Immature natural killer cell (primary cell): ENCODE measurements at regions not wholly inside any gene's neighbourhood (a gene's known extent, or its start where the extent isn't known, plus 50 kb on each side); places are given as distances from the start of the nearest gene placed in this dataset.

Source experiments
- DNase-seq, 3 donors: peaks; one replicate each; pipeline ENCODE4 v3.0.0; 2022; ENCODE audit warnings: mixed read lengths in 1 of 3
- H3K27ac Mint-ChIP-seq, 6 donors: one replicate each; pipeline ENCODE4 v1.8.0; 2020; ENCODE audit warnings: mixed read lengths in 6 of 6, mild to moderate bottlenecking in 5 of 6, inconsistent platforms in 4 of 6, moderate library complexity in 3 of 6
- H3K27me3 Mint-ChIP-seq, 3 donors: one replicate each; pipeline ENCODE4 v1.8.0; 2020 to 2021; ENCODE audit warnings: low read depth in 3 of 3, mild to moderate bottlenecking in 3 of 3, mixed read lengths in 3 of 3, moderate library complexity in 3 of 3, inconsistent platforms in 1 of 3
- H3K36me3 Mint-ChIP-seq, 3 donors: one replicate each; pipeline ENCODE4 v1.8.0; 2020; ENCODE audit warnings: mixed read lengths in 3 of 3, inconsistent platforms in 2 of 3, mild to moderate bottlenecking in 2 of 3
- H3K4me1 Mint-ChIP-seq, 2 donors: one replicate each; pipeline ENCODE4 v1.8.0; 2020; ENCODE audit warnings: inconsistent platforms in 2 of 2, mild to moderate bottlenecking in 2 of 2, mixed read lengths in 2 of 2, moderate library complexity in 1 of 2
- H3K4me3 Mint-ChIP-seq, 5 donors: one replicate each; pipeline ENCODE4 v1.8.0; 2020; ENCODE audit warnings: mild to moderate bottlenecking in 5 of 5, mixed read lengths in 5 of 5, inconsistent platforms in 3 of 5, moderate library complexity in 3 of 5
- H3K9me3 Mint-ChIP-seq, 6 donors: one replicate each; pipeline ENCODE4 v1.8.0; 2020; ENCODE audit warnings: mild to moderate bottlenecking in 6 of 6, mixed read lengths in 6 of 6, inconsistent platforms in 4 of 6, moderate library complexity in 3 of 6

DNA sequence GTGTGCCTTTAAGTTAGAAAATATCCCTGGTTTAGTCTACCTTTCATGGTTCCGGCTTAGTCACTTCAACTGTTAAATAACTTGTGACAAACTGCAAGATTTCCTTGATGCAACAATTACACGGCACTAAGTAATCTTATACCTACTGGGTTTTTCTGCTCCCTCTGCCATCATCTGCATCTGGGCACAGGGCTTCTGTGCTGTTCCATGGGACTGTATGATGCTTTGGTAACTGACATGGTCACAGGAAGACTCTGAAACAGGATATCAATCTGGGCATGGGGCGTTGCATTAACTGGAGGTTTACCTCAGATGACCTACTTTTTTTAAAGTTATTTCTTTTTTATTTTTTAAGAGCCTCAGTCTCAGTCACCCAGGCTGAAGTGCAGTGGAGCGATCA lies 365.4 kb downstream of the SS18 start:
- peak overlapping the region; percentile 64 to 87 (median 79) for H3K4me3 Mint-ChIP-seq
- H3K4me1 Mint-ChIP-seq, result peaks cover 55 to 59% of the 10 kb centered on the region in 2 donors
- peak; percentile 22 to 37 (median 31) for DNase-seq
- peaks cover 0 to 5% (median 0%) of the 10 kb centered on the region in 3 donors for H3K36me3 Mint-ChIP-seq
- peaks cover 0 to 5% (median 2%) of the 10 kb centered on the region in 6 donors for H3K9me3 Mint-ChIP-seq
- peak overlapping the region; percentile 78 to 91 (median 82) for H3K27ac Mint-ChIP-seq
- peaks cover 0 to 10% (median 3%) of the 10 kb centered on the region in 3 donors for H3K27me3 Mint-ChIP-seq

DNA sequence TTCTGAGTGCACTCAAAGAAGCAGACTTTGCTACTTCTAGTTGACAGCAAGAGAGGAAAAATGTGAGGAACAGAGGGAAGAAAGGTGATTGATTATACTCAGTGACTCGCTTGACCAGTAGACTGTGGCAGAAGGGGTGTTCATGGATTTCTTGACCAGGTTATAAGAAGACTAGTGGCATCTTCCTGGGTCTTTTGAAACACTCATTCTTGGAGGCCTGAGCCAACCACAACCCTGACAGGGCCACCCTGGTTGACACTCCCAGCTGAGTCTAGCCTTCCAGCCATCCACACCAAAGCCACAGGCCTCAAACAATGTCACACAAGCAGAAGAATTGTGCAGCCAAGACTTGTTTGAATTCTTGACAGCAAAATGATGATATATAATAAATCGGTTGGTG lies 366.3 kb downstream of the SS18 start:
- H3K36me3 Mint-ChIP-seq, result peaks cover 0 to 10% (median 0%) of the 10 kb centered on the region in 3 donors
- H3K27me3 Mint-ChIP-seq, result peaks cover 0 to 10% (median 5%) of the 10 kb centered on the region in 3 donors
- H3K9me3 Mint-ChIP-seq, result peaks cover 0 to 5% (median 4%) of the 10 kb centered on the region in 6 donors
- DNase-seq, result peak; percentile 44 to 53 (median 49)
- peak overlapping the region; percentile 74 to 91 (median 82) for H3K27ac Mint-ChIP-seq
- peaks cover 55 to 56% of the 10 kb centered on the region in 2 donors for H3K4me1 Mint-ChIP-seq
- H3K4me3 Mint-ChIP-seq, result peak overlapping the region; percentile 64 to 87 (median 79)

DNA sequence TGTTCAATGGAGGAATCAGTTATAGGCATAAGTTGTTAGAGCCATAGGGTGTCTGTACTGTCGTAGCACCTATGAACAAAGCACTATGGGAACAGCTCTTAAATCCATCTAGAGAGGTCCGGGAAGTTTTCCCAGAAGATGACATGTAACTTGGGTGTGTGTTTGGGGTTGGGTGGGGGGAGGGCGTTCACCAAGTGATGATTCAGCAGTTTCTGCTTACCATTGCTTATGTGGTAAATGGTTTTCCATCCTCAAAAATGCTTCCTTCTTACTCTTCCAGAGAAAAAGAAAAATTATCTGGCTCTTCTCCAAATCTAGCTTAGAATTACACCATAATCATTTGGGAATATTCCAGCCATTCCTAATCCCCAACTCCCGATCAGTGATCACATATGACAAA lies 361.1 kb upstream of the ZNF521 start:
- Mint-ChIP-seq H3K27ac (no peak overlapping the region), H3K9me3 (peaks cover 0 to 14% (median 4%) of the 10 kb centered on the region in 6 donors), H3K4me3 (no peak overlapping the region), H3K4me1 (no peaks in the 10 kb centered on the region), H3K27me3 (peaks cover 0 to 7% (median 6%) of the 10 kb centered on the region in 3 donors), H3K36me3 (peaks cover 0 to 11% (median 8%) of the 10 kb centered on the region in 3 donors)
- no peak for DNase-seq

DNA sequence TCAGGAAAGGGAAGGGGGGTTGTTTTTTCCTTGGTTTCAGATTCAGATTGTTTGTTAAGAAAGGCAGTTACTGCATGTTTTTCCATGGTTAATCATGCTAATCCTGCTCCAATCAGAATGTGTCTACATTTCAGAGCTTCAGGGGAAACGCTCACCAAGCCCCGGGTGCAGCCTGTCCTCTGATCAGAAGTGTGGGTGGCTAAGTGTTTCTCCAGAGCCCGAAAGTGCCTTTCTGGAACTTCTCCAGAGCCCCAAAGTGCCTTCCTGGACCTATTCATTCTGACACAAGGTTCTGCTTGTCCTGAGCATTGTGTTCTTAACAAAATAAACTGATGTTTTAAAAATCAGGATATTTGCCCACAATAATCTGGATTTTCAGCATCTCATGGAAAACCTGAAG lies 359.0 kb upstream of the ZNF521 start:
- H3K4me3 Mint-ChIP-seq, result no peak overlapping the region
- H3K4me1 Mint-ChIP-seq, result no peaks in the 10 kb centered on the region
- no peak overlapping the region for H3K27ac Mint-ChIP-seq
- peaks cover 0 to 7% (median 4%) of the 10 kb centered on the region in 3 donors for H3K27me3 Mint-ChIP-seq
- H3K36me3 Mint-ChIP-seq, result peaks cover 0 to 11% (median 8%) of the 10 kb centered on the region in 3 donors
- peaks cover 0 to 14% (median 2%) of the 10 kb centered on the region in 6 donors for H3K9me3 Mint-ChIP-seq
- DNase-seq, result no peak

DNA sequence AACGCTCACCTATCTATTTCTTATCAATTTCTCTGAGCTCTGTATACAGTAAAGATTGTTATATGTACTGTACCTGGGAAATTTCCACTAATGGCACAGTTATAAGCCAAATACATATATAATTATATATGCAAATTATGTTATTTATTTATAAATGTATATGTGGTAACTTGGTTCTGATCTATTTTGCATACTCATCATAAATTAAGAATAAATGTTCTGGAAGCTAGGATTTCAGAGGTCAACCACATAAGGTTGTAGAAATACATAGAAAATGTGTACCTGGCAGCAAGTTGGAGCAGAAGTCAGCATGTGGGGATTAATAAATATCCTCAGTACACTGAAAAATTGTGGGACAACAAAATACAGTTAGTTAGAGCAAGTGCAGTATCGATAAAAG lies 353.7 kb upstream of the ZNF521 start:
- Mint-ChIP-seq H3K4me1 (no peaks in the 10 kb centered on the region), H3K9me3 (peaks cover 0 to 9% (median 0%) of the 10 kb centered on the region in 6 donors), H3K4me3 (no peak overlapping the region), H3K27ac (no peak overlapping the region), H3K27me3 (peaks cover 0 to 3% (median 3%) of the 10 kb centered on the region in 3 donors), H3K36me3 (peaks cover 0 to 6% (median 0%) of the 10 kb centered on the region in 3 donors)
- no peak for DNase-seq

DNA sequence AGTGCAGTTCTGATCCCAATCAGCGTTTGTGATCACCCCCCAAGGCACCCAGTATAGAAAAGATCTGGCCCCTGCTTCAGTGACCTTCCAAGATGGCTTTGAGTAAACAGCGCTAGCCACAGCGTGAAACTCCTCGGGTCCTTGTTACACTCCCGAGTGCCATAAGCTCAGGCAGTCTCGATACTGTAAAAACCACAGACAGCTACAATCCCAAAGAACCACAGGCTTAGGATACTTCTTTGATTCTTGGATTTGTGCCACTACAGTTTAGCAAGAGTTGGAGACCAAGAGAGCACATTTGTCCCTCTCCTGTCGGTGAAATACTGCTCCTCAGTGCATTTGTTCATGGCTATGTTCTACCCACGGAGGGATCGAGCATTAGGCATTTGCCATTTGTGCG lies 352.5 kb upstream of the ZNF521 start:
- peaks cover 0 to 3% (median 2%) of the 10 kb centered on the region in 3 donors for H3K27me3 Mint-ChIP-seq
- no peak overlapping the region for H3K27ac Mint-ChIP-seq
- DNase-seq, result no peak
- H3K4me3 Mint-ChIP-seq, result no peak overlapping the region
- no peaks in the 10 kb centered on the region for H3K4me1 Mint-ChIP-seq
- peaks cover 0 to 7% (median 0%) of the 10 kb centered on the region in 6 donors for H3K9me3 Mint-ChIP-seq
- peaks cover 0 to 6% (median 0%) of the 10 kb centered on the region in 3 donors for H3K36me3 Mint-ChIP-seq

DNA sequence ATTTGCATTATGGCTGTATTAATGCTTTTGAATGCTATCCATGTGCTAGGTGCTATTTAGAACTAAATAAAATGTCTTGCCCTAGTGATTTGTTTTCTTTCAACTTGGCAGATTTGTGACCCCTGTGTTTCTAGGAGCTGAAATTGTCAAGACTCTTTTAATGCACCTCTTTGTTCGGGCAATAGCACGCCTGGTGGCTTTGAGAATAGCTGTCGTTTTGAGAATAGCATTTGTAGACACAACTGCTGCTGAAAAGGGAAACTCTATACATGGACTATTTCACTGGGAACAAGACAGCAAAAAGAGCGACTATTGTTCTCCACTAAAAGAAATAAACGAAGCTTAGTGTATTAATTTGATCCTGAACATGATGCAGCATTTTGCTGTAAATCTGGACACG lies 352.1 kb upstream of the ZNF521 start:
- no peaks in the 10 kb centered on the region for H3K4me1 Mint-ChIP-seq
- H3K27me3 Mint-ChIP-seq, result peaks cover 0 to 3% (median 2%) of the 10 kb centered on the region in 3 donors
- no peak for DNase-seq
- no peak overlapping the region for H3K4me3 Mint-ChIP-seq
- H3K9me3 Mint-ChIP-seq, result peaks cover 0 to 7% (median 0%) of the 10 kb centered on the region in 6 donors
- peaks cover 0 to 2% (median 0%) of the 10 kb centered on the region in 3 donors for H3K36me3 Mint-ChIP-seq
- H3K27ac Mint-ChIP-seq, result no peak overlapping the region

DNA sequence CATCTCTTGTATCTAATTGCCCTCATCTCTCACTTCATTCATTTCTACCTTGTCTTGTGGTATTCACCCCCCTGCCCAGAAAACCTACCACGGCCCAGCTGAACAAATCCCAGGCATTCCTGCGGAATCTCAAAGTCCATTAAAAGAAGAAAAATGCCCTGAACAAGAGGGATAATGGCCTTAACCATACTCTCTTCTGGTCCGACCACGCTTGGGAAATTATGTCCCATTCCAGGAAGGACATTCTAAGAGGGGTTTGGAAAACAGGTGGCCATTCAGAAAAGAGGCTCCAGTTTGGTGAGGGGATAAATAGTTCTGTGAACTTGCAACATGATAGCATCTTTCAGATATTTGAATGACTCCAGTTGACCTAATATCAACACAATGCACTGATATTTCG lies 349.9 kb upstream of the ZNF521 start:
- no peak overlapping the region for H3K27ac Mint-ChIP-seq
- H3K4me3 Mint-ChIP-seq, result no peak overlapping the region
- H3K4me1 Mint-ChIP-seq, result no peaks in the 10 kb centered on the region
- no peaks in the 10 kb centered on the region for H3K36me3 Mint-ChIP-seq
- H3K9me3 Mint-ChIP-seq, result peaks cover 0 to 4% (median 0%) of the 10 kb centered on the region in 6 donors
- no peak for DNase-seq
- peaks cover 2 to 5% (median 4%) of the 10 kb centered on the region in 3 donors for H3K27me3 Mint-ChIP-seq

DNA sequence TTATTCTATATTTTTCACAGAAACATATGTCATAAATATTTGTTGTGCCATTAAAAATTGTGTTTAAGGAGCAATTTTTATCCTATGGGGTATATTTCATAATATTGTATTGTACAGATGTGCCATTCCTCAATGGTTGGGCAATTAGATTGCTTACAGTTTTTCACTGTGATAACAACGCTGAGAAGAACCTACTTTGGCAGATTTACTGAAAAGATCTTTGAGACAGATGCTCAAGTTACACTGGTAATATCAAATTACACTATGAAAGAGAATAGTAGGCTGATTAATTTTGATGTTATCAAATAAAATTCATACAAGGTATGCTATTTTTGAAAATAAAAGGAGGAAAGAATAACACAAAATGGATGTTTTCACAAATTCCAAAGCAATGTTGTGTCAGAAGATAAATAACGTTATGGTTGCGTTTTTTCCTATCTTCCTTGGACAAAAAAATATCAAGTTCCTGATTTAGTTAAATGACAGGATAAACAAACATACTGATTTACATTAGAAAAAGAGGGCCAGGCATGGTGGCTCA lies 335.1 kb upstream of the ZNF521 start:
- H3K27me3 Mint-ChIP-seq, result no peaks in the 10 kb centered on the region
- H3K36me3 Mint-ChIP-seq, result peaks cover 0 to 6% (median 0%) of the 10 kb centered on the region in 3 donors
- DNase-seq, result no peak
- no peak overlapping the region for H3K4me3 Mint-ChIP-seq
- H3K4me1 Mint-ChIP-seq, result no peaks in the 10 kb centered on the region
- no peak overlapping the region for H3K27ac Mint-ChIP-seq
- H3K9me3 Mint-ChIP-seq, result peaks cover 0 to 5% (median 0%) of the 10 kb centered on the region in 6 donors

DNA sequence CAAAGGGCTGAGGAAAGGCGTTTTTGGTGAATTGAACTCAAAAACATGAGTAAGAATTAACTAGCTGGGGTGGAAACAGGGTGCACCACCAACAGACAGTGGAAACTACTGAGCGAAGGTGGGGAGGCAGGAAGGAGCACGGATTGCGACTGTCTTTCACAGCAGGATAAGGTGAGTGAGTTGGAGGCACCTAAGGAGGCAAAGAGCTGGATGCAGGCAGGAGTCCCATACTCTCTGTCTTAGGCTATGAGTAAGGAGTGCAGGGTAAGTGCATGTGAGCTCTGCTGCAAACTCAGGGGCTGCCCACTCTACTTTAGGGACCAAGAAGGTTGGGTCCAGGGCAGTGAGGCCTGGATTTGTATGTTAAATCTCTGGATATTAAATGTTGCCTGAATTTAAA lies 333.1 kb upstream of the ZNF521 start:
- Mint-ChIP-seq H3K27ac (no peak overlapping the region), H3K36me3 (peaks cover 0 to 5% (median 0%) of the 10 kb centered on the region in 3 donors), H3K4me3 (no peak overlapping the region), H3K9me3 (peaks cover 0 to 5% (median 0%) of the 10 kb centered on the region in 6 donors), H3K4me1 (no peaks in the 10 kb centered on the region), H3K27me3 (no peaks in the 10 kb centered on the region)
- no peak for DNase-seq

DNA sequence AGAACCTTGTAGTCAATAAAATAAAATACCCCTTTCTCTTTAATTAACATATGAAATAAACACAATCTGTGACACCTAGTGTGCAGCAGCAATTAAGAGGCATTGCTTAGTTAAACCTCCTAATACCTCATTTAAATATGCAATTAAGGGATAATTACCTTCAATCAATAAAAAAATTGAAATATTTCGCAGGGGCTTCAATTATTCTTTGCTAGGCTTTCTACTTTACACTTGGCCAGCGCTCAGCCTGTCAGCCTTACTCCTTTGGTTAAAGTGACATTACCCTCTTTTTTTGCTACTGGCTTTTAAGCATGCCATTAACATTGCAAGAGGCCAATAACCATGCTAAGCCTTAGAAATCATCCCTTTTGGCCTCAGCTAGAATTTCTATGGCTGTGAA lies 327.5 kb upstream of the ZNF521 start:
- Mint-ChIP-seq H3K27me3 (no peaks in the 10 kb centered on the region), H3K4me1 (no peaks in the 10 kb centered on the region), H3K4me3 (no peak overlapping the region), H3K36me3 (peaks cover 0 to 5% (median 0%) of the 10 kb centered on the region in 3 donors), H3K9me3 (peaks cover 0 to 4% (median 0%) of the 10 kb centered on the region in 6 donors), H3K27ac (no peak overlapping the region)
- DNase-seq, result no peak

DNA sequence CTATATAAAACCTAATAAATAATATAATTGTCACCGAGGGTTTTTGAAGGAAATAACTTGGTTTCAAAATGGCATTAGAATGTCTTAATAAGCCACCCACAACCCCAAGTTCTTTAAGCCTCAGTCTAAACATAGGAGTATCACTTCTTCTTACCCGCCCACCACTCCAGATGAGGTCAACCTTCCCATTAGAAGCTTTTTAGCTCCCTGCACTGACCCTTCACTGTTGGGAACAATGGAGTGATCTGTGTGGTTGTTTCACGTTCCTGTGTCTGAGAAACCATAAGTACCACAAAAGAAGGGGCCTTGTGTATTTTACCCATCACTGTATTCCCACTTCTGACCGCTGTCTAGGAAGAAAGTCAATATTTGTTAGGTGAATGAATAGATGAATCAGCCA lies 326.3 kb upstream of the ZNF521 start:
- H3K27me3 Mint-ChIP-seq, result no peaks in the 10 kb centered on the region
- no peak for DNase-seq
- no peak overlapping the region for H3K27ac Mint-ChIP-seq
- no peaks in the 10 kb centered on the region for H3K4me1 Mint-ChIP-seq
- peaks cover 0 to 5% (median 0%) of the 10 kb centered on the region in 3 donors for H3K36me3 Mint-ChIP-seq
- H3K9me3 Mint-ChIP-seq, result peaks cover 0 to 4% (median 0%) of the 10 kb centered on the region in 6 donors
- no peak overlapping the region for H3K4me3 Mint-ChIP-seq

DNA sequence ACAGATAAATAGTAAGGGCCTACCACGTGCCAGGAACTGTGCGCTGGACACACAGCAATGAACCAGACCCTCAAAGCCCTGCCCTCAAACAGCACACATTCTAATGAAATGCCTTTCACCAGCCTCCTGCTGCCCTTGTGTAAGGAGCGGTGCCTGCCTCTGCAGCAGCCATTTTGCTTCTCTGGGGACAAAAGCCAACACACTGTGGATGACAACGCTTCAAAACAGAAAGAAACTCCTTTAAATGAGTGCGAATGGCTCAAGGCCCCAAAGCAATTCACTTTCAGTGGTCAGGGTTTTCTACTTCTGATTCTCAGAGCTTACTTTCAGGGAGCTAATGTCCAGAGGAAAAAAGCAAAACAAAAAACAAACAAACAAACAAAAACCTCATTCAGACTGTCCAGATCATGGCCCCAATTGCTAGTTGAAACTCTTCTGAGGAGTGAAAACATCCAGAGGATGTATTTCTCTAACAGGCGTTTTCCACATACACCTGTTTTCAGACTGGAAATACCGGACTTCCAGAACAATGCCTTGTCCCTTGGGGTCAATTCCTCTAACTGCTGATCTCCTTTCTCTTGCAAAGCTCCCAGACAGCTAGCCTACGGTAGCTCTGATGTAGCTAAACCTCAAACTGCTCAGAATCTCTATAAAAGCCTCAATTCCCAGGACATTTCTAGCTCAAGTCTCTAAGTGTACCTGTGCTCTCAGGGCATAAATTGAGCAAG lies 323.3 kb upstream of the ZNF521 start:
- H3K27ac Mint-ChIP-seq, result no peak overlapping the region
- peaks cover 0 to 4% (median 0%) of the 10 kb centered on the region in 6 donors for H3K9me3 Mint-ChIP-seq
- peaks cover 0 to 3% (median 0%) of the 10 kb centered on the region in 3 donors for H3K27me3 Mint-ChIP-seq
- no peaks in the 10 kb centered on the region for H3K36me3 Mint-ChIP-seq
- H3K4me1 Mint-ChIP-seq, result no peaks in the 10 kb centered on the region
- H3K4me3 Mint-ChIP-seq, result no peak overlapping the region
- DNase-seq, result no peak

DNA sequence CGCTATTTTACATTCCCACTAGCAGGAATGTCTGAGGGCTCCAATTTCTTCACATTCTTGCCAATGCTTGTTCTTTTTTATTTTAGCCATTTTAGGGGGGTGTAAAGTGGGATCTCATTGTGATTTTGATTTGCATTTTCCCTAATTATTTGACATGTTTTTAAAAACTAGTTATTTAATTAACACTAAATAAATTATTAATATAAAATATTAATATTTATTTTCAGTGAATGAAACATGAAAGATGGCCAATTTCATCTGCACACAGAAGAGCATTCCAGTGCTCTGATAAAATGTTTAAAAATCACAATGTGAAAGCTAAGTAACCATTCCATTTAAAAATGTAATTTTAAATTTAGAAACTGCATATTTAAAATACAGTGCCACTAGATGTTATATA lies 322.2 kb upstream of the ZNF521 start:
- H3K4me1 Mint-ChIP-seq, result no peaks in the 10 kb centered on the region
- H3K36me3 Mint-ChIP-seq, result peaks cover 0 to 3% (median 0%) of the 10 kb centered on the region in 3 donors
- H3K27me3 Mint-ChIP-seq, result peaks cover 0 to 3% (median 0%) of the 10 kb centered on the region in 3 donors
- H3K9me3 Mint-ChIP-seq, result peaks cover 0 to 4% (median 0%) of the 10 kb centered on the region in 6 donors
- no peak overlapping the region for H3K4me3 Mint-ChIP-seq
- no peak overlapping the region for H3K27ac Mint-ChIP-seq
- no peak for DNase-seq
